ENCODE measurements at regions not wholly inside any gene's neighbourhood (a gene's known extent, or its start where the extent isn't known, plus 50 kb on each side); places are given as distances from the start of the nearest gene placed in this dataset.

- intact Hi-C loops (cut with DNase I), result no loop called here
- H3K9me3 ChIP-seq (replicated peaks in 1 of 3), result no peaks in the 10 kb centered on the region
- no peak for TF ChIP-seq POLR2A (IDR thresholded peaks at IDR 0.05)
- TF ChIP-seq CTCF (IDR thresholded peaks at IDR 0.05), result no peak
- H3K4me1 ChIP-seq (replicated peaks in 1 of 2), result no peaks in the 10 kb centered on the region
- no peak overlapping the region for H3K4me3 ChIP-seq
- DNase-seq, result no peak
- no peaks in the 10 kb centered on the region for H3K27me3 ChIP-seq
- no peaks in the 10 kb centered on the region for H3K36me3 ChIP-seq (replicated peaks in 1 of 2)
- no peak overlapping the region for H3K27ac ChIP-seq
- 89 to 98% (median 96%) methylated on average over 2 of the region's 2 CpGs for WGBS, 4 donors
These were observed 131.1 kb upstream of the ZSWIM2 start for GRCh38 chr2:186980117-186980442.

- Histone ChIP-seq H3K27me3 (no peaks in the 10 kb centered on the region), H3K9me3 (replicated peaks in 1 of 3) (no peaks in the 10 kb centered on the region), H3K36me3 (replicated peaks in 1 of 2) (no peaks in the 10 kb centered on the region), H3K4me3 (no peak overlapping the region), H3K27ac (no peak overlapping the region), H3K4me1 (replicated peaks in 1 of 2) (no peaks in the 10 kb centered on the region)
- TF ChIP-seq CTCF (IDR thresholded peaks at IDR 0.05) (no peak), POLR2A (IDR thresholded peaks at IDR 0.05) (no peak)
- no peak for DNase-seq
- intact Hi-C loops (cut with DNase I), result no loop called here
- WGBS, 4 donors, result 86 to 92% (median 90%) methylated on average over 9 to 10 of the region's 10 CpGs
These were observed 130.6 kb upstream of the ZSWIM2 start for GRCh38 chr2:186979439-186980116.

GRCh38 chr2:186977433-186978045 lies 128.6 kb upstream of the ZSWIM2 start:
- DNase-seq, result no peak
- TF ChIP-seq POLR2A (IDR thresholded peaks at IDR 0.05) (no peak), CTCF (IDR thresholded peaks at IDR 0.05) (no peak)
- H3K36me3 ChIP-seq (replicated peaks in 1 of 2), result no peaks in the 10 kb centered on the region
- WGBS, 4 donors, result 75 to 90% (median 83%) methylated on average over 3 of the region's 3 CpGs
- intact Hi-C loops (cut with DNase I), result no loop called here
- no peaks in the 10 kb centered on the region for H3K27me3 ChIP-seq
- no peaks in the 10 kb centered on the region for H3K4me1 ChIP-seq (replicated peaks in 1 of 2)
- H3K27ac ChIP-seq, result no peak overlapping the region
- no peak overlapping the region for H3K4me3 ChIP-seq
- H3K9me3 ChIP-seq (replicated peaks in 1 of 3), result no peaks in the 10 kb centered on the region

- intact Hi-C loops (cut with DNase I), result no loop called here
- H3K9me3 ChIP-seq (replicated peaks in 1 of 3), result no peaks in the 10 kb centered on the region
- no peak overlapping the region for H3K27ac ChIP-seq
- TF ChIP-seq POLR2A (IDR thresholded peaks at IDR 0.05), result no peak
- TF ChIP-seq CTCF (IDR thresholded peaks at IDR 0.05), result no peak
- no peaks in the 10 kb centered on the region for H3K4me1 ChIP-seq (replicated peaks in 1 of 2)
- DNase-seq, result no peak
- WGBS, 4 donors, result 72 to 80% (median 74%) methylated on average over 5 of the region's 5 CpGs
- no peaks in the 10 kb centered on the region for H3K36me3 ChIP-seq (replicated peaks in 1 of 2)
- H3K27me3 ChIP-seq, result no peaks in the 10 kb centered on the region
- H3K4me3 ChIP-seq, result no peak overlapping the region
These were observed 127.4 kb upstream of the ZSWIM2 start for GRCh38 chr2:186976329-186976728.
